Subcutaneous abdominal adipose tissue (tissue), 5 donors: ENCODE measurements at regions not wholly inside any gene's neighbourhood (a gene's known extent, or its start where the extent isn't known, plus 50 kb on each side); places are given as distances from the start of the nearest gene placed in this dataset.

Source experiments
- H3K27ac ChIP-seq: one replicate; pipeline ENCODE4 v1.7.0; 2013; ENCODE audit warnings: low read depth, mild to moderate bottlenecking, inconsistent platforms, low read length, moderate library complexity
- H3K27me3 ChIP-seq, 5 donors: one replicate each; pipeline ENCODE4 v1.7.0; 2013; ENCODE audit warnings: low read length in 5 of 5, inconsistent platforms in 1 of 5; ENCODE audit not compliant: control insufficient read depth in 5 of 5, insufficient read depth in 4 of 5
- H3K36me3 ChIP-seq, 5 donors: one replicate each; pipeline ENCODE4 v1.7.0; 2013; ENCODE audit warnings: low read length in 5 of 5; ENCODE audit not compliant: control insufficient read depth in 5 of 5, insufficient read depth in 5 of 5
- H3K4me1 ChIP-seq, 5 donors: one replicate each; pipeline ENCODE4 v1.7.0; 2013; ENCODE audit warnings: low read length in 5 of 5, mild to moderate bottlenecking in 3 of 5, moderate library complexity in 1 of 5; ENCODE audit not compliant: control insufficient read depth in 5 of 5, insufficient read depth in 5 of 5
- H3K4me3 ChIP-seq, 5 donors: one replicate each; pipeline ENCODE4 v1.7.0; 2013; ENCODE audit warnings: low read length in 5 of 5, low read depth in 1 of 5
- H3K9ac ChIP-seq, 5 donors: one replicate each; pipeline ENCODE4 v1.7.0; 2013; ENCODE audit warnings: low read length in 5 of 5, mild to moderate bottlenecking in 4 of 5, moderate library complexity in 3 of 5
- H3K9me3 ChIP-seq, 5 donors: one replicate each; pipeline ENCODE4 v1.7.0; 2013; ENCODE audit warnings: low read length in 5 of 5; ENCODE audit not compliant: control insufficient read depth in 5 of 5
- donor health status: healthy.
- donor health status: healthy.
- donor health status: healthy.
- donor health status: healthy.
- donor health status: healthy.

- Histone ChIP-seq H3K9me3 (no peaks in the 10 kb centered on the region), H3K9ac (no peak overlapping the region), H3K36me3 (no peaks in the 10 kb centered on the region), H3K4me1 (peaks cover 0 to 6% (median 2%) of the 10 kb centered on the region in 5 donors), H3K27ac (no peak overlapping the region), H3K4me3 (no peak overlapping the region), H3K27me3 (no peaks in the 10 kb centered on the region)
Observed at GRCh38 chr12:107462428-107463332, 222.9 kb upstream of the PWP1 start.

- no peak overlapping the region for H3K4me3 ChIP-seq
- no peaks in the 10 kb centered on the region for H3K36me3 ChIP-seq
- H3K27me3 ChIP-seq, result no peaks in the 10 kb centered on the region
- H3K27ac ChIP-seq, result no peak overlapping the region
- no peak overlapping the region for H3K9ac ChIP-seq
- no peaks in the 10 kb centered on the region for H3K4me1 ChIP-seq
- no peaks in the 10 kb centered on the region for H3K9me3 ChIP-seq
Observed at GRCh38 chr12:107464644-107465043, 221.0 kb upstream of the PWP1 start.

GRCh38 chr12:107465625-107466024, 220.0 kb upstream of the PWP1 start:
- H3K4me1 ChIP-seq, result no peaks in the 10 kb centered on the region
- H3K9me3 ChIP-seq, result no peaks in the 10 kb centered on the region
- no peaks in the 10 kb centered on the region for H3K27me3 ChIP-seq
- H3K9ac ChIP-seq, result no peak overlapping the region
- H3K4me3 ChIP-seq, result no peak overlapping the region
- H3K36me3 ChIP-seq, result no peaks in the 10 kb centered on the region
- no peak overlapping the region for H3K27ac ChIP-seq

GRCh38 chr12:107467716-107468115, 217.9 kb upstream of the PWP1 start:
- H3K4me3 ChIP-seq, result no peak overlapping the region
- H3K9ac ChIP-seq, result no peak overlapping the region
- no peaks in the 10 kb centered on the region for H3K4me1 ChIP-seq
- H3K9me3 ChIP-seq, result no peaks in the 10 kb centered on the region
- H3K36me3 ChIP-seq, result no peaks in the 10 kb centered on the region
- no peaks in the 10 kb centered on the region for H3K27me3 ChIP-seq
- H3K27ac ChIP-seq, result no peak overlapping the region

- no peaks in the 10 kb centered on the region for H3K9me3 ChIP-seq
- no peaks in the 10 kb centered on the region for H3K4me1 ChIP-seq
Observed at GRCh38 chr12:107468182-107468581, 217.4 kb upstream of the PWP1 start.

GRCh38 chr12:107469011-107469410, 216.6 kb upstream of the PWP1 start:
- no peaks in the 10 kb centered on the region for H3K36me3 ChIP-seq
- no peak overlapping the region for H3K4me3 ChIP-seq
- H3K9ac ChIP-seq, result no peak overlapping the region
- no peaks in the 10 kb centered on the region for H3K9me3 ChIP-seq
- H3K27me3 ChIP-seq, result no peaks in the 10 kb centered on the region
- no peaks in the 10 kb centered on the region for H3K4me1 ChIP-seq
- H3K27ac ChIP-seq, result no peak overlapping the region

More at GRCh38 chr12:107468182-107468581, 217.4 kb upstream of the PWP1 start:
- no peaks in the 10 kb centered on the region for H3K36me3 ChIP-seq
- no peak overlapping the region for H3K27ac ChIP-seq
- H3K27me3 ChIP-seq, result no peaks in the 10 kb centered on the region
- H3K4me3 ChIP-seq, result no peak overlapping the region
- no peak overlapping the region for H3K9ac ChIP-seq

- H3K4me3 ChIP-seq, result no peak overlapping the region
- no peaks in the 10 kb centered on the region for H3K36me3 ChIP-seq
- no peak overlapping the region for H3K9ac ChIP-seq
- H3K27me3 ChIP-seq, result peaks cover 0 to 5% (median 0%) of the 10 kb centered on the region in 5 donors
- no peak overlapping the region for H3K27ac ChIP-seq
- H3K4me1 ChIP-seq, result no peaks in the 10 kb centered on the region
- no peaks in the 10 kb centered on the region for H3K9me3 ChIP-seq
Observed at GRCh38 chr12:107470645-107471044, 215.0 kb upstream of the PWP1 start.

- Histone ChIP-seq H3K4me1 (no peaks in the 10 kb centered on the region), H3K4me3 (no peak overlapping the region), H3K9me3 (no peaks in the 10 kb centered on the region), H3K36me3 (no peaks in the 10 kb centered on the region), H3K27me3 (peaks cover 0 to 6% (median 4%) of the 10 kb centered on the region in 5 donors), H3K27ac (no peak overlapping the region), H3K9ac (no peak overlapping the region)
Observed at GRCh38 chr12:107472308-107472707, 213.3 kb upstream of the PWP1 start.

- Histone ChIP-seq H3K9ac (no peak overlapping the region), H3K27me3 (peaks cover 0 to 6% (median 4%) of the 10 kb centered on the region in 5 donors), H3K36me3 (no peaks in the 10 kb centered on the region), H3K27ac (no peak overlapping the region), H3K4me1 (no peaks in the 10 kb centered on the region), H3K9me3 (no peaks in the 10 kb centered on the region), H3K4me3 (no peak overlapping the region)
Observed at GRCh38 chr12:107474099-107474498, 211.5 kb upstream of the PWP1 start.

- Histone ChIP-seq H3K9ac (no peak overlapping the region), H3K27me3 (peaks cover 0 to 6% (median 4%) of the 10 kb centered on the region in 5 donors), H3K27ac (no peak overlapping the region), H3K9me3 (no peaks in the 10 kb centered on the region), H3K4me1 (no peaks in the 10 kb centered on the region), H3K36me3 (no peaks in the 10 kb centered on the region), H3K4me3 (no peak overlapping the region)
Observed at GRCh38 chr12:107474639-107475539, 210.7 kb upstream of the PWP1 start.
